ENCODE measurements at regions not wholly inside any gene's neighbourhood (a gene's known extent, or its start where the extent isn't known, plus 50 kb on each side); places are given as distances from the start of the nearest gene placed in this dataset.

- TF ChIP-seq ZNF441 (CRISPR knock-in tag; IDR thresholded peaks at IDR 0.05; ENCODE audit: borderline replicate concordance) (no peak), KLF13 (CRISPR knock-in tag; IDR thresholded peaks at IDR 0.05) (no peak)
These were observed 1082.0 kb downstream of the RAPGEF2 start for GRCh38 chr4:160184884-160185283.
